SU-DHL-6 (cell line): ENCODE measurements at regions not wholly inside any gene's neighbourhood (a gene's known extent, or its start where the extent isn't known, plus 50 kb on each side); places are given as distances from the start of the nearest gene placed in this dataset.

Experiments used
- H2AFZ ChIP-seq: fragments of 200-600 bp; sonication (generic); 2 replicates; pipeline ENCODE4 v1.6.1; 2014; ENCODE audit warnings: low read depth, mild to moderate bottlenecking, moderate library complexity, mixed read lengths, antibody characterized with exemption, low read length; ENCODE audit not compliant: severe bottlenecking
- H3F3A ChIP-seq: fragments of 200-600 bp; shearing (Covaris generic); 2 replicates; pipeline ENCODE4 v1.6.0; 2016; ENCODE audit warnings: antibody characterized with exemption, mild to moderate bottlenecking; ENCODE audit not compliant: insufficient read depth
- H3K27ac ChIP-seq: fragments of 200-600 bp; sonication (generic); 2 replicates; pipeline ENCODE4 v1.5.1; 2016; ENCODE audit warnings: low read depth, mild to moderate bottlenecking, low read length, moderate library complexity, mixed read lengths
- H3K27me3 ChIP-seq: fragments of 200-600 bp; sonication (generic), shearing (Covaris generic); 2 replicates; pipeline ENCODE4 v1.6.0; 2014; ENCODE audit warnings: mild to moderate bottlenecking, low read length
- H3K36me3 ChIP-seq: fragments of 200-600 bp; sonication (generic); 2 replicates; pipeline ENCODE4 v1.6.1; 2014; ENCODE audit warnings: mild to moderate bottlenecking, low read length, mixed read lengths
- H3K4me2 ChIP-seq: fragments of 300-600, 200-600 bp; shearing (Covaris generic), sonication (generic); 2 replicates; pipeline ENCODE4 v1.6.0; 2014; ENCODE audit warnings: low read length, low read depth, mild to moderate bottlenecking; ENCODE audit not compliant: poor library complexity, severe bottlenecking
- H3K4me3 ChIP-seq: fragments of 200-600 bp; sonication (generic); 2 replicates; pipeline ENCODE4 v1.5.1; 2014; ENCODE audit warnings: antibody characterized with exemption, low read length, mild to moderate bottlenecking, mixed read lengths; ENCODE audit not compliant: insufficient read depth, poor library complexity, severe bottlenecking
- H3K79me2 ChIP-seq: fragments of 200-600 bp; sonication (generic); 2 replicates; pipeline ENCODE4 v1.6.1; 2014; ENCODE audit warnings: mild to moderate bottlenecking, low read length, moderate library complexity; ENCODE audit not compliant: insufficient read depth
- H3K9ac ChIP-seq: fragments of 200-600 bp; sonication (generic); 2 replicates; pipeline ENCODE4 v1.7.0; 2014; ENCODE audit warnings: mild to moderate bottlenecking, low read length
- H3K9me2 ChIP-seq: fragments of 200-600 bp; sonication (generic); replicated peaks from 2 replicates; pipeline ENCODE4 v1.6.1; 2014; ENCODE audit warnings: low read length; ENCODE audit not compliant: insufficient read depth
- H3K9me3 ChIP-seq: fragments of 200-600 bp; sonication (generic); 2 replicates; pipeline ENCODE4 v1.6.1; 2014; ENCODE audit warnings: low read length, mixed read lengths; ENCODE audit not compliant: insufficient read depth
- H4K20me1 ChIP-seq: fragments of 200-600 bp; sonication (generic); 2 replicates; pipeline ENCODE4 v1.6.1; 2014; ENCODE audit warnings: low read depth, mild to moderate bottlenecking, antibody characterized with exemption, low read length, moderate library complexity, mixed read lengths
- EZH2phosphoT487 ChIP-seq: fragments of 200-600 bp; sonication (generic), shearing (Covaris generic); conservative IDR thresholded peaks from 2 replicates; pipeline ENCODE4 v1.6.1; 2018; ENCODE audit warnings: mild to moderate bottlenecking, antibody characterized with exemption, low read length, moderate library complexity, mixed read lengths
- TF ChIP-seq, protein P1 (sequence below): fragments of 200-600 bp; sonication (generic); IDR thresholded peaks from one replicate; pipeline ENCODE4 v1.5.1; 2017; ENCODE audit warnings: antibody characterized with exemption, mild to moderate bottlenecking, low read length, moderate library complexity; ENCODE audit not compliant: insufficient read depth, poor library complexity, severe bottlenecking

DNA sequence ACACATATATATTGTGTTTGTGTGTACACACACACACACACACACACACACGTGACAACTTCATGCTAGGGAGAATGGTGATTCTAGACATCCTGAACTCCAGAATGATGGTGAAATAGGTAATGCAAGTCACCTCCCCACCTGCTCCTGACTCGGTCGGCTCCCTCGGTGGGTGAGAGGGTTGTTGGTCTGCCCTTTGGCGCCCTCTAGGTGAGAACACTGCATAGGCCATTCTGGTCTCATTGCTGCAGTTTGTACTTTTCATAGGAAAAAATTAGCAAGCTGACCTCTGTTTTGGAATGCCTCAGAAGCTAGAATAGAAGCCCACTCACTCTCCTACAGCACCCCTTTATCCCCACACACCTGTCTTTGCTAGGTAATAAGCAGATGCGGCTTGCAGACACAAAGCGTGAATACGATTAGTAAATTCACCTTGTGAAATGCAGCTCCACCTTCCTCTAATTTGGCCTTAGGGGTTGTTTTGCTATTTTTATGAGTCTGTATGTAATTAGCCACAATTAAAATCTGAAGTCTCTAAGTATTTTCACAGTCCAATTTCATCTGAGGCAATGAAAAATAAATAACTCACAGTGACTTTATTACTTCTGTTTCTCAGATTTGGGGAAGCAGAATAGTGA is 130.0 kb upstream of the KCNJ15 start:
- no peaks in the 10 kb centered on the region for H3K9me2 ChIP-seq
- no peaks in the 10 kb centered on the region for H4K20me1 ChIP-seq
- H3F3A ChIP-seq = no peaks in the 10 kb centered on the region
- H3K36me3 ChIP-seq = no peaks in the 10 kb centered on the region
- H3K9ac ChIP-seq = no peak overlapping the region
- H3K27me3 ChIP-seq = no peaks in the 10 kb centered on the region
- H3K9me3 ChIP-seq = no peaks in the 10 kb centered on the region
- H3K4me2 ChIP-seq = no peak overlapping the region
- TF ChIP-seq, protein P1, sequence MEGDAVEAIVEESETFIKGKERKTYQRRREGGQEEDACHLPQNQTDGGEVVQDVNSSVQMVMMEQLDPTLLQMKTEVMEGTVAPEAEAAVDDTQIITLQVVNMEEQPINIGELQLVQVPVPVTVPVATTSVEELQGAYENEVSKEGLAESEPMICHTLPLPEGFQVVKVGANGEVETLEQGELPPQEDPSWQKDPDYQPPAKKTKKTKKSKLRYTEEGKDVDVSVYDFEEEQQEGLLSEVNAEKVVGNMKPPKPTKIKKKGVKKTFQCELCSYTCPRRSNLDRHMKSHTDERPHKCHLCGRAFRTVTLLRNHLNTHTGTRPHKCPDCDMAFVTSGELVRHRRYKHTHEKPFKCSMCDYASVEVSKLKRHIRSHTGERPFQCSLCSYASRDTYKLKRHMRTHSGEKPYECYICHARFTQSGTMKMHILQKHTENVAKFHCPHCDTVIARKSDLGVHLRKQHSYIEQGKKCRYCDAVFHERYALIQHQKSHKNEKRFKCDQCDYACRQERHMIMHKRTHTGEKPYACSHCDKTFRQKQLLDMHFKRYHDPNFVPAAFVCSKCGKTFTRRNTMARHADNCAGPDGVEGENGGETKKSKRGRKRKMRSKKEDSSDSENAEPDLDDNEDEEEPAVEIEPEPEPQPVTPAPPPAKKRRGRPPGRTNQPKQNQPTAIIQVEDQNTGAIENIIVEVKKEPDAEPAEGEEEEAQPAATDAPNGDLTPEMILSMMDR = peak; percentile 78
- TF ChIP-seq EZH2phosphoT487 = no peak
- H3K4me3 ChIP-seq = no peak overlapping the region
- H3K79me2 ChIP-seq = no peaks in the 10 kb centered on the region
- H3K27ac ChIP-seq = no peak overlapping the region
- no peak overlapping the region for H2AFZ ChIP-seq

DNA sequence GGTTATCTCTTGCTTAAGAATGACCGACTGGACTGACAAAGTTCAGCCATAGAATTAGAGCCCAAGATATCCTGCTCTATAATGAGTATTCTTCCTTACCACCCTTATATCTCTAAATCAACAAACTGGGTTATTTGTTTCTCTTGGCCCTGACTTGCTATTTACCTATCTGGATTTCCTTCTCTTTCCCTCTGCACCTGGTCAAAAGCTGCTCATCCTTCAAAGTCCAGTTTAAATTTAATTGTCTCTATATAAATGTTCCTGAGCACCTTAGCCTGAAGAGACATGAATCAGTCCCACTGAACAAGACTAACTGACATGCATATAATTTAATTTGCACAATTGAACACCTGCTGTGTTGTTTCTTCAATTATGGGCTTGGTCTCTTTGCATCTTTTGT is 127.1 kb upstream of the KCNJ15 start:
- Histone ChIP-seq H3K27ac (no peak overlapping the region), H3F3A (no peaks in the 10 kb centered on the region), H3K9me2 (no peaks in the 10 kb centered on the region), H3K36me3 (no peaks in the 10 kb centered on the region), H3K9me3 (no peaks in the 10 kb centered on the region), H3K4me2 (no peak overlapping the region), H4K20me1 (no peaks in the 10 kb centered on the region), H3K79me2 (no peaks in the 10 kb centered on the region), H3K9ac (no peak overlapping the region), H3K27me3 (no peaks in the 10 kb centered on the region), H2AFZ (no peak overlapping the region), H3K4me3 (no peak overlapping the region)
- no peak for TF ChIP-seq EZH2phosphoT487
- TF ChIP-seq, protein P1 = no peak

DNA sequence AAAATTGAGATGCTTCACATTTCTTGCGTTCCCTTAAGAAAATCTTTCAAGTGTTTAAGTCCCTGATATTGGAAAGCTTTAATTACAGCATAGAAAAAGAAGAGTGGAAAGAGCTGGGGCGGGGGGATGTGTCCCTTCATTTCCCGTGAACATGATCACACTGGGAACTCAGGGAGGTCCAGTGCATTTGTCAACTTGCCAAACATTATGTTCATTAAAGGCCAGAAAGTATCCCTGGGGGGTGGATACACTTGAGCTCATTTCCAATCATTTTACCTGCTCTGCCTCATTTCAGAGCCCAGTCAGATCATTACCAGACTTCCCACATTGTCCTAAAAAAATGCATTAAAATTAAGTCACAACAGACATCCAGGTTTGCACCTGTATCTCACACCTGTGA is 123.6 kb upstream of the KCNJ15 start:
- no peak overlapping the region for H3K4me3 ChIP-seq
- no peak for TF ChIP-seq EZH2phosphoT487
- TF ChIP-seq, protein P1 = no peak
- H3K9me3 ChIP-seq = no peaks in the 10 kb centered on the region
- H3K79me2 ChIP-seq = no peaks in the 10 kb centered on the region
- no peak overlapping the region for H2AFZ ChIP-seq
- no peak overlapping the region for H3K9ac ChIP-seq
- no peaks in the 10 kb centered on the region for H4K20me1 ChIP-seq
- H3K4me2 ChIP-seq = no peak overlapping the region
- no peaks in the 10 kb centered on the region for H3K36me3 ChIP-seq
- no peaks in the 10 kb centered on the region for H3F3A ChIP-seq
- H3K27me3 ChIP-seq = no peaks in the 10 kb centered on the region
- no peak overlapping the region for H3K27ac ChIP-seq
- no peaks in the 10 kb centered on the region for H3K9me2 ChIP-seq
